AG04450 (cell line): ENCODE measurements at regions not wholly inside any gene's neighbourhood (a gene's known extent, or its start where the extent isn't known, plus 50 kb on each side); places are given as distances from the start of the nearest gene placed in this dataset.

Experiments used
- CTCF ChIA-PET: fragments of 300-600, 350-600 bp; formaldehyde crosslinking; extraction: SDS; loops from one replicate; lab custom pipeline; 2022; ENCODE audit warnings: antibody characterized with exemption, inconsistent platforms; lab: Charles Lee
- POLR2A ChIA-PET: fragments of 350-600 bp; formaldehyde crosslinking; extraction: SDS; loops from one replicate; lab custom pipeline; 2021; ENCODE audit warnings: antibody characterized with exemption, inconsistent platforms; lab: Yijun Ruan, JAX
- DNase-seq: peaks from one replicate; pipeline ENCODE4 v3.0.0-alpha.2; 2011; ENCODE audit warnings: low read depth, low spot score
- H3K27ac ChIP-seq: one replicate; pipeline ENCODE4 v1.5.1; 2012; ENCODE audit warnings: low read depth, low read length, control low read depth
- H3K27me3 ChIP-seq: one replicate; pipeline ENCODE4 v1.6.0; 2012; ENCODE audit warnings: low read length; ENCODE audit not compliant: control insufficient read depth, insufficient read depth
- H3K4me3 ChIP-seq: 2 replicates; pipeline ENCODE4 v1.5.1; 2011; ENCODE audit warnings: mild to moderate bottlenecking, low read depth, low read length, control low read depth
- H3K9me3 ChIP-seq: 2 replicates; pipeline ENCODE4 v1.5.1; 2012; ENCODE audit warnings: low read length; ENCODE audit not compliant: control insufficient read depth, insufficient read depth
- TF ChIP-seq, protein P1 (sequence below): IDR thresholded peaks from 2 replicates; pipeline ENCODE4 v1.5.1; 2011; ENCODE audit warnings: low read depth, low read length, control low read depth, inconsistent platforms

GRCh38 chr20:53750827-53751619 is 157.4 kb upstream of the ZNF217 start:
- H3K27me3 ChIP-seq = no peaks in the 10 kb centered on the region
- POLR2A ChIA-PET = no interaction called here
- peak overlapping the region; percentile 80 for H3K27ac ChIP-seq
- H3K4me3 ChIP-seq = no peak overlapping the region
- CTCF ChIA-PET = interaction anchor here (0.7 to 0.8 kb wide), 2 partner anchors 36 to 188 kb away, joined by 3 to 12 read pairs; no protein-coding TSS in a partner anchor
- peak; percentile 65 for DNase-seq
- no peaks in the 10 kb centered on the region for H3K9me3 ChIP-seq
- TF ChIP-seq, protein P1, sequence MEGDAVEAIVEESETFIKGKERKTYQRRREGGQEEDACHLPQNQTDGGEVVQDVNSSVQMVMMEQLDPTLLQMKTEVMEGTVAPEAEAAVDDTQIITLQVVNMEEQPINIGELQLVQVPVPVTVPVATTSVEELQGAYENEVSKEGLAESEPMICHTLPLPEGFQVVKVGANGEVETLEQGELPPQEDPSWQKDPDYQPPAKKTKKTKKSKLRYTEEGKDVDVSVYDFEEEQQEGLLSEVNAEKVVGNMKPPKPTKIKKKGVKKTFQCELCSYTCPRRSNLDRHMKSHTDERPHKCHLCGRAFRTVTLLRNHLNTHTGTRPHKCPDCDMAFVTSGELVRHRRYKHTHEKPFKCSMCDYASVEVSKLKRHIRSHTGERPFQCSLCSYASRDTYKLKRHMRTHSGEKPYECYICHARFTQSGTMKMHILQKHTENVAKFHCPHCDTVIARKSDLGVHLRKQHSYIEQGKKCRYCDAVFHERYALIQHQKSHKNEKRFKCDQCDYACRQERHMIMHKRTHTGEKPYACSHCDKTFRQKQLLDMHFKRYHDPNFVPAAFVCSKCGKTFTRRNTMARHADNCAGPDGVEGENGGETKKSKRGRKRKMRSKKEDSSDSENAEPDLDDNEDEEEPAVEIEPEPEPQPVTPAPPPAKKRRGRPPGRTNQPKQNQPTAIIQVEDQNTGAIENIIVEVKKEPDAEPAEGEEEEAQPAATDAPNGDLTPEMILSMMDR = 0 out of 2 replicates have a peak, but pooled peaks have one; percentile 2

GRCh38 chr20:53749499-53749898 is 155.9 kb upstream of the ZNF217 start:
- no peak overlapping the region for H3K27ac ChIP-seq
- no peaks in the 10 kb centered on the region for H3K9me3 ChIP-seq
- POLR2A ChIA-PET = no interaction called here
- TF ChIP-seq, protein P1 = 0 out of 2 replicates have a peak, but pooled peaks have one; percentile 14
- DNase-seq = no peak
- H3K27me3 ChIP-seq = no peaks in the 10 kb centered on the region
- no peak overlapping the region for H3K4me3 ChIP-seq
- CTCF ChIA-PET = interaction anchor here (1.8 to 2.6 kb wide), 2 partner anchors 10 to 166 kb away, joined by 7 to 9 read pairs; no protein-coding TSS in a partner anchor

- ChIA-PET POLR2A (no interaction called here), CTCF (interaction anchor here (1.8 to 2.6 kb wide), 2 partner anchors 10 to 167 kb away, joined by 7 to 9 read pairs; no protein-coding TSS in a partner anchor)
- Histone ChIP-seq H3K4me3 (no peak overlapping the region), H3K27me3 (no peaks in the 10 kb centered on the region), H3K9me3 (no peaks in the 10 kb centered on the region), H3K27ac (no peak overlapping the region)
- TF ChIP-seq, protein P1 = no peak
- DNase-seq = no peak
Observed at GRCh38 chr20:53748821-53749421, 155.3 kb upstream of the ZNF217 start.

GRCh38 chr20:53748176-53748575 is 154.5 kb upstream of the ZNF217 start:
- ChIA-PET POLR2A (no interaction called here), CTCF (interaction anchor here (1.8 to 2.6 kb wide), 2 partner anchors 9 to 168 kb away, joined by 7 to 9 read pairs; no protein-coding TSS in a partner anchor)
- Histone ChIP-seq H3K4me3 (no peak overlapping the region), H3K27me3 (no peaks in the 10 kb centered on the region), H3K27ac (no peak overlapping the region), H3K9me3 (no peaks in the 10 kb centered on the region)
- DNase-seq = no peak
- TF ChIP-seq, protein P1 = no peak
